H1 (cell line): ENCODE measurements at regions not wholly inside any gene's neighbourhood (a gene's known extent, or its start where the extent isn't known, plus 50 kb on each side); places are given as distances from the start of the nearest gene placed in this dataset.

Experiments used
- ASH2L ChIP-seq: fragments of 200-600, 300-600 bp; sonication (generic); IDR thresholded peaks from one replicate; pipeline ENCODE4 v1.7.1; 2017; ENCODE audit warnings: low read length
- ATF2 ChIP-seq: IDR thresholded peaks from 2 replicates; pipeline ENCODE4 v1.6.1; 2012; ENCODE audit warnings: low read length, inconsistent platforms
- ATF3 ChIP-seq: IDR thresholded peaks from 2 replicates; pipeline ENCODE4 v1.6.1; 2011; ENCODE audit warnings: low read depth, mild to moderate bottlenecking, low read length; ENCODE audit not compliant: insufficient read depth
- CTCF ChIP-seq, 3 experiments: IDR thresholded peaks; 1 replicate in 2 of 3; 2 replicates in 1 of 3; pipeline versions ENCODE4 v1.5.1 to v1.6.1; 2011; ENCODE audit warnings: low read length in 3 of 3, mild to moderate bottlenecking in 3 of 3, inconsistent platforms in 2 of 3, low read depth in 1 of 3, moderate library complexity in 1 of 3; ENCODE audit not compliant: insufficient read depth in 1 of 3; ENCODE audit errors: control extremely low read depth in 1 of 3
- JUN ChIP-seq: IDR thresholded peaks from 2 replicates; pipeline ENCODE4 v1.6.1; 2011; ENCODE audit warnings: low read depth, mild to moderate bottlenecking, improper control_type of control experiment, low read length
- KDM1A ChIP-seq: fragments of 200-600, 300-600 bp; sonication (generic); IDR thresholded peaks from 2 replicates; pipeline ENCODE4 v1.7.1; 2016; ENCODE audit warnings: mild to moderate bottlenecking, low read length, borderline replicate concordance
- KDM4A ChIP-seq: IDR thresholded peaks from one replicate; pipeline ENCODE4 v1.7.1; 2012; ENCODE audit warnings: low read depth, mild to moderate bottlenecking, moderate library complexity, low read length, inconsistent platforms; ENCODE audit not compliant: severe bottlenecking
- POLR2A ChIP-seq, 2 experiments: IDR thresholded peaks; 1 replicate in 1 of 2; 2 replicates in 1 of 2; pipeline ENCODE4 v1.6.1; 2011; ENCODE audit warnings: low read depth in 2 of 2, low read length in 2 of 2, mild to moderate bottlenecking in 2 of 2; ENCODE audit errors: control extremely low read depth in 1 of 2
- RAD21 ChIP-seq, 2 experiments: IDR thresholded peaks in 1 of 2; conservative IDR thresholded peaks in 1 of 2; 2 replicates each; pipeline ENCODE4 v1.6.1; 2011; ENCODE audit warnings: low read depth in 2 of 2, low read length in 2 of 2, improper control_type of control experiment in 1 of 2, inconsistent platforms in 1 of 2, mild to moderate bottlenecking in 1 of 2, moderate library complexity in 1 of 2
- RXRA ChIP-seq: IDR thresholded peaks from 2 replicates; pipeline ENCODE4 v1.6.1; 2011; ENCODE audit warnings: low read depth, mild to moderate bottlenecking, low read length, moderate library complexity; ENCODE audit not compliant: insufficient read depth
- SIN3A ChIP-seq, 2 experiments: IDR thresholded peaks in 1 of 2; conservative IDR thresholded peaks in 1 of 2; 2 replicates each; pipeline ENCODE4 v1.6.1; 2011 to 2012; ENCODE audit warnings: low read length in 2 of 2, improper control_type of control experiment in 1 of 2, low read depth in 1 of 2, mild to moderate bottlenecking in 1 of 2
- YY1 ChIP-seq: IDR thresholded peaks from 2 replicates; pipeline ENCODE4 v1.6.1; 2011; ENCODE audit warnings: low read depth, mild to moderate bottlenecking, low read length

GRCh38 chr6:33925210-33925609 is 121.4 kb upstream of the MLN start:
- no peak for TF ChIP-seq RXRA
- TF ChIP-seq ATF3: no peak
- TF ChIP-seq SIN3A (conservative IDR thresholded peaks at IDR 0.05 in 1 of 2, IDR thresholded peaks at IDR 0.05 in 1 of 2; ENCODE audit: low read depth in 1 of 2, low read length in 2 of 2): no peak
- no peak for TF ChIP-seq RAD21 (IDR thresholded peaks at IDR 0.05 in 1 of 2, conservative IDR thresholded peaks at IDR 0.05 in 1 of 2; ENCODE audit: low read depth in 2 of 2, low read length in 2 of 2)
- no peak for TF ChIP-seq ATF2
- TF ChIP-seq POLR2A (IDR thresholded peaks at IDR 0.05; ENCODE audit: control extremely low read depth in 1 of 2, low read depth in 2 of 2, low read length in 2 of 2): no peak
- TF ChIP-seq ASH2L: no peak
- no peak for TF ChIP-seq JUN
- no peak for TF ChIP-seq KDM1A
- TF ChIP-seq KDM4A: no peak
- no peak for TF ChIP-seq CTCF (IDR thresholded peaks at IDR 0.05; ENCODE audit: control extremely low read depth in 1 of 3, insufficient read depth in 1 of 3, low read depth in 1 of 3, low read length in 3 of 3)
- no peak for TF ChIP-seq YY1
